HCT116 (cell line): ENCODE measurements at regions not wholly inside any gene's neighbourhood (a gene's known extent, or its start where the extent isn't known, plus 50 kb on each side); places are given as distances from the start of the nearest gene placed in this dataset.

ENCODE experiments used
- ATAC-seq: fragments of 200-7000 bp; cut with Tn5 transposase; 2 replicates; pipeline ENCODE4 v1.9.1; 2020; ENCODE audit warnings: mild to moderate bottlenecking, moderate library complexity
- BruUV-seq: library from RNA; stranded (reverse); fragments of 400-500 nt; replicated peaks from 2 replicates; lab custom pipeline; 2021; lab: Mats Ljungman, UMichigan
- CTCF ChIA-PET: fragments of 300-600 bp; sonication (Branson Sonifier 250); formaldehyde crosslinking; loops from one replicate; lab custom pipeline; 2021; ENCODE audit warnings: antibody characterized with exemption; lab: Charles Lee
- POLR2A ChIA-PET: fragments of 300-600, 350-600 bp; sonication (Branson Sonifier 250); formaldehyde crosslinking; loops from one replicate; lab custom pipeline; 2021; ENCODE audit warnings: antibody characterized with exemption; lab: Charles Lee
- RAD21 ChIA-PET, 2 experiments: fragments of 300-600 bp; sonication (Branson Sonifier 250); formaldehyde crosslinking; loops; one replicate each; lab custom pipeline; 2023; ENCODE audit warnings: low total read pairs in 2 of 2; ENCODE audit not compliant: uncharacterized antibody in 2 of 2, unreplicated experiment in 2 of 2, low non-redundant PET in 1 of 2; lab: Charles Lee
- DNase-seq: peaks from one replicate; pipeline ENCODE4 v3.0.0-alpha.2; 2010; ENCODE audit warnings: low read depth, low spot score
- H2AFZ ChIP-seq: fragments of 200-600 bp; shearing (Covaris generic), sonication (generic); 2 replicates; pipeline ENCODE4 v1.6.1; 2017; ENCODE audit warnings: low read depth, mixed run types, mixed read lengths, antibody characterized with exemption, low read length; ENCODE audit not compliant: poor library complexity, severe bottlenecking
- H3K27ac ChIP-seq: 2 replicates; pipeline ENCODE4 v1.5.1; 2012; ENCODE audit warnings: low read depth, low read length
- H3K27me3 ChIP-seq: fragments of 200-600 bp; sonication (generic); 2 replicates; pipeline ENCODE4 v1.6.1; 2016; ENCODE audit warnings: mixed run types, low read length, mixed read lengths; ENCODE audit not compliant: insufficient read depth
- H3K36me3 ChIP-seq, 2 experiments: fragments of 200-500 bp in 1 of 2; fragments of 200-600 bp in 1 of 2; sonication (Bioruptor generic) in 1 of 2; sonication (generic) in 1 of 2; 2 replicates each; pipeline versions ENCODE4 v1.5.1 to v1.6.1; 2014 to 2016; ENCODE audit warnings: low read length in 2 of 2, inconsistent platforms in 1 of 2, mixed read lengths in 1 of 2, mixed run types in 1 of 2; ENCODE audit not compliant: insufficient read depth in 2 of 2, control insufficient read depth in 1 of 2
- H3K4me1 ChIP-seq, 2 experiments: fragments of 200-600 bp in 1 of 2; sonication (generic) in 1 of 2; 2 replicates each; pipeline versions ENCODE4 v1.5.1 to v1.6.1; 2012 to 2017; ENCODE audit warnings: low read length in 2 of 2, inconsistent platforms in 1 of 2, mild to moderate bottlenecking in 1 of 2, mixed read lengths in 1 of 2, mixed run types in 1 of 2, moderate library complexity in 1 of 2; ENCODE audit not compliant: insufficient read depth in 2 of 2, control insufficient read depth in 1 of 2
- H3K4me2 ChIP-seq: fragments of 200-600 bp; sonication (generic); 2 replicates; pipeline ENCODE4 v1.6.1; 2017; ENCODE audit warnings: mixed run types, low read length, mixed read lengths
- H3K4me3 ChIP-seq, 2 experiments: fragments of 200-600 bp in 1 of 2; sonication (generic) in 1 of 2; replicated peaks in 1 of 2; 2 replicates each; pipeline ENCODE4 v1.5.1; 2011 to 2016; ENCODE audit warnings: low read length in 2 of 2, control low read depth in 1 of 2, low read depth in 1 of 2, mild to moderate bottlenecking in 1 of 2, mixed read lengths in 1 of 2, mixed run types in 1 of 2
- H3K79me2 ChIP-seq: fragments of 200-600 bp; sonication (generic); 2 replicates; pipeline ENCODE4 v1.6.1; 2017; ENCODE audit warnings: mild to moderate bottlenecking, mixed run types, low read length, moderate library complexity, mixed read lengths; ENCODE audit not compliant: insufficient read depth
- H3K9ac ChIP-seq: fragments of 200-600 bp; sonication (generic); 2 replicates; pipeline ENCODE4 v1.6.1; 2016; ENCODE audit warnings: low read length, mixed read lengths
- H3K9me2 ChIP-seq: fragments of 200-600 bp; sonication (generic), shearing (Covaris generic); 2 replicates; pipeline ENCODE4 v1.6.1; 2017; ENCODE audit warnings: mixed run types, mild to moderate bottlenecking, moderate library complexity; ENCODE audit not compliant: insufficient read depth
- H3K9me3 ChIP-seq, 2 experiments: fragments of 200-500 bp in 1 of 2; fragments of 200-600 bp in 1 of 2; sonication (Bioruptor generic) in 1 of 2; sonication (generic) in 1 of 2; 2 replicates each; pipeline ENCODE4 v1.6.1; 2014 to 2017; ENCODE audit warnings: low read length in 2 of 2, mixed read lengths in 2 of 2, inconsistent platforms in 1 of 2, low read depth in 1 of 2, mild to moderate bottlenecking in 1 of 2, mixed run types in 1 of 2, moderate library complexity in 1 of 2; ENCODE audit not compliant: control insufficient read depth in 1 of 2, insufficient read depth in 1 of 2
- H4K20me1 ChIP-seq: fragments of 200-600 bp; sonication (generic), shearing (Covaris generic); 2 replicates; pipeline ENCODE4 v1.6.1; 2017; ENCODE audit warnings: mixed run types, mild to moderate bottlenecking, moderate library complexity; ENCODE audit not compliant: insufficient read depth
- CBX3 ChIP-seq: IDR thresholded peaks from 2 replicates; pipeline ENCODE4 v1.6.1; 2012; ENCODE audit warnings: low read depth
- CEBPB ChIP-seq: IDR thresholded peaks from 2 replicates; pipeline ENCODE4 v1.6.1; 2012; ENCODE audit warnings: low read depth
- EGR1 ChIP-seq: IDR thresholded peaks from 2 replicates; pipeline ENCODE4 v1.6.1; 2012; ENCODE audit warnings: low read depth
- ELF1 ChIP-seq: IDR thresholded peaks from 2 replicates; pipeline ENCODE4 v1.6.1; 2012; ENCODE audit warnings: low read depth, borderline replicate concordance
- EZH2 ChIP-seq: fragments of 200-600 bp; sonication (generic); IDR thresholded peaks from 2 replicates; pipeline ENCODE4 v1.6.1; 2017; ENCODE audit warnings: antibody characterized with exemption, mixed run types
- EZH2phosphoT487 ChIP-seq: fragments of 200-600 bp; IDR thresholded peaks from 2 replicates; pipeline ENCODE4 v1.6.1; 2018; ENCODE audit warnings: antibody characterized with exemption, borderline replicate concordance
- FOSL1 ChIP-seq: IDR thresholded peaks from 2 replicates; pipeline ENCODE4 v1.6.1; 2012; ENCODE audit warnings: low read depth
- JUND ChIP-seq: IDR thresholded peaks from 2 replicates; pipeline ENCODE4 v1.6.1; 2012
- POLR2A ChIP-seq: IDR thresholded peaks from 2 replicates; pipeline ENCODE4 v1.7.0; 2011; ENCODE audit warnings: borderline replicate concordance; ENCODE audit not compliant: insufficient read depth, insufficient read length; ENCODE audit errors: extremely low read depth
- SIN3A ChIP-seq: IDR thresholded peaks from 2 replicates; pipeline ENCODE4 v1.6.1; 2012; ENCODE audit warnings: low read depth
- SP1 ChIP-seq: IDR thresholded peaks from 2 replicates; pipeline ENCODE4 v1.6.1; 2012; ENCODE audit warnings: low read depth
- SRF ChIP-seq: IDR thresholded peaks from 2 replicates; pipeline ENCODE4 v1.6.1; 2012; ENCODE audit warnings: low read depth
- TCF7L2 ChIP-seq: IDR thresholded peaks from 2 replicates; pipeline ENCODE4 v1.7.0; 2011; ENCODE audit warnings: borderline replicate concordance, inconsistent platforms; ENCODE audit not compliant: insufficient read depth, insufficient read length; ENCODE audit errors: extremely low read depth
- ZFX ChIP-seq: fragments of 450-650 bp; IDR thresholded peaks from 2 replicates; pipeline ENCODE4 v1.6.1; 2017
- ZNF274 ChIP-seq: fragments of 200-500 bp; sonication (Bioruptor generic); IDR thresholded peaks from 2 replicates; pipeline ENCODE4 v1.6.1; 2014; ENCODE audit warnings: mild to moderate bottlenecking, low read depth, low read length, inconsistent platforms
- intact Hi-C: fragments of 100-400 bp; cut with micrococcal nuclease; formaldehyde crosslinking; loops from 2 replicates; pipeline ENCODE4 v1.10.0; 2022
- TF ChIP-seq, protein P1 (sequence below): IDR thresholded peaks from 2 replicates; pipeline ENCODE4 v1.6.1; 2012
- TF ChIP-seq, protein P2 (sequence below): IDR thresholded peaks from 2 replicates; pipeline ENCODE4 v1.6.1; 2011; ENCODE audit warnings: mild to moderate bottlenecking, low read length, moderate library complexity; ENCODE audit not compliant: insufficient replicate concordance; ENCODE audit errors: extremely low read depth
- TF ChIP-seq, protein P3 (sequence below): IDR thresholded peaks from 2 replicates; pipeline ENCODE4 v1.6.1; 2012

DNA sequence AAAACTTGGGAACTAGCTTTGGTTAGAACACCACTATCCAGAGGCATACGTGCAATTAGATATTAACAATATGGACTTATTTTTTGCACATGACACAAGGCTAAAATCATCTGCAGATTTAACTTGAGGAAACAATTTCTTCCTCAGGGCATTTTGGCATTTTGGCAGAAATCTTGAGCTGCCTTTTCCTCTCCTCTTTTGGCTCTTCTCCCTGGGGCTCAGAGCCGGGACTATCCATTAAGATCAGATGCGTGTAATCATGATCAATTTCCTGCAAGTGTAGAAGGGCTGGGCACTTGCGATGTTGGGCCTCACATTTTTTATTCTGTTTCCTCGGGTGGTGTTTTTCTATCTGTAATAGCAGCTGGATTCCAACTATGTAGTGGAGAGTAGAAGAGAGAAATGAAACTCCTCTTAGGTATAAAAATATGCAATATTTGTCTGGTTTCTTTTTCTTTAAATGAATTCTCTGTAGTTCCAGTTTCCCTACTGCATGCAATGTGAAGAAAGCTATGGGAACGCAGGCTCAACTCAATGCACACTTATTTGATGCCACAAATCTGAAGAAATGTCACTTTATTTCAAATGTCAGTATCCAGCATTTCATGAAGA lies 1010.8 kb downstream of the FLRT2 start:
- Histone ChIP-seq H4K20me1 (no peaks in the 10 kb centered on the region), H3K9ac (no peak overlapping the region), H3K9me3 (peaks cover 0 to 10% of the 10 kb centered on the region in 2 experiments; a peak in 3 of 4 replicates), H2AFZ (no peak overlapping the region), H3K4me1 (no peaks in the 10 kb centered on the region), H3K79me2 (no peaks in the 10 kb centered on the region), H3K4me3 (no peak overlapping the region), H3K27ac (no peak overlapping the region), H3K27me3 (no peaks in the 10 kb centered on the region), H3K4me2 (no peak overlapping the region), H3K36me3 (no peaks in the 10 kb centered on the region), H3K9me2 (no peaks in the 10 kb centered on the region)
- no peak for DNase-seq
- ATAC-seq = no peak
- intact Hi-C loops = no loop called here
- CTCF ChIA-PET = no interaction called here
- BruUV-seq = no TSS peak
- RAD21 ChIA-PET = no interaction called here
- TF ChIP-seq FOSL1 (no peak), ZFX (no peak), SP1 (no peak), EGR1 (no peak), EZH2 (no peak), CBX3 (no peak), JUND (no peak)
- TF ChIP-seq, protein P1, sequence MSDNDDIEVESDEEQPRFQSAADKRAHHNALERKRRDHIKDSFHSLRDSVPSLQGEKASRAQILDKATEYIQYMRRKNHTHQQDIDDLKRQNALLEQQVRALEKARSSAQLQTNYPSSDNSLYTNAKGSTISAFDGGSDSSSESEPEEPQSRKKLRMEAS = no peak
- POLR2A ChIA-PET = no interaction called here

DNA sequence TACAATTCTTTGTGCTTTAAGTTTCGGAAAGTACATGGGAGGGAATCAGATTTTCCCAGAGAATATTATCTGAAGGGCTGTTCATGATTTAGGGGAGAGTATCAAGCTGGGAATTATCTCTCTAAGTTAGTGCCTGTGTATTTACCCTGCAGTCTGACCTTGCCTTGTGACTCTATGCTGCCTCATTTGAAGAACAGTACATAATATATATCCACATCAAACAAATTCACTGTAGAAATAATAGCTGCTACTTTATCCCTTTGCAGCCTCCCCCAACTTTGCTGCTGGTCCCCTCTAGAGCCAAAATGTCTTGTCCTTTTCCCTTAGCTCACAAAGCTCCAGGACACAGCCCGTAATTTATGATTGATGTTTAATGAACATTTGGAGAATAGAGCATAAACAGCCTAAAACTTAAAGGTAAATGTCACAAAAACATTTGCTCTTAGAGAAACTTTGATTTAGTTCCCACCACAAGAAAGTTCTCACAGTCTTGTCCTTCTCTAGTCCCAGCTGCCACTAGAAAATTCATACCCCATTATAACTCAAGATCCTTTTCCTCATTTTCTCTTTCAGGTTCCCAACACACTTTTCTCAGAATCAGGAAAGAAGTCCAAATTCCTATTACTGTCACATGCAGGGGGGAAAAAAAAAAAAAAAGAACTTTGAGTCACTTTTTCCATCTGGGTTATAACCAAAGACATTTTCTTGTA lies 1009.6 kb downstream of the FLRT2 start:
- H3K27ac ChIP-seq = no peak overlapping the region
- no peak overlapping the region for H3K4me3 ChIP-seq
- intact Hi-C loops = no loop called here
- no peak for DNase-seq
- ChIA-PET POLR2A (no interaction called here), RAD21 (no interaction called here), CTCF (no interaction called here)
- no peak overlapping the region for H2AFZ ChIP-seq
- no peaks in the 10 kb centered on the region for H3K36me3 ChIP-seq
- no peaks in the 10 kb centered on the region for H3K4me1 ChIP-seq
- H3K79me2 ChIP-seq = no peaks in the 10 kb centered on the region
- no TSS peak for BruUV-seq
- H3K9me2 ChIP-seq = no peaks in the 10 kb centered on the region
- H3K9ac ChIP-seq = no peak overlapping the region
- H3K9me3 ChIP-seq = peaks cover 0 to 4% of the 10 kb centered on the region in 2 experiments; a peak in 3 of 4 replicates
- no peaks in the 10 kb centered on the region for H4K20me1 ChIP-seq
- no peaks in the 10 kb centered on the region for H3K27me3 ChIP-seq
- no peak overlapping the region for H3K4me2 ChIP-seq
- ATAC-seq = no peak
- no peak for TF ChIP-seq JUND
- no peak for TF ChIP-seq TCF7L2
- TF ChIP-seq EZH2 = no peak
- TF ChIP-seq, protein P2, sequence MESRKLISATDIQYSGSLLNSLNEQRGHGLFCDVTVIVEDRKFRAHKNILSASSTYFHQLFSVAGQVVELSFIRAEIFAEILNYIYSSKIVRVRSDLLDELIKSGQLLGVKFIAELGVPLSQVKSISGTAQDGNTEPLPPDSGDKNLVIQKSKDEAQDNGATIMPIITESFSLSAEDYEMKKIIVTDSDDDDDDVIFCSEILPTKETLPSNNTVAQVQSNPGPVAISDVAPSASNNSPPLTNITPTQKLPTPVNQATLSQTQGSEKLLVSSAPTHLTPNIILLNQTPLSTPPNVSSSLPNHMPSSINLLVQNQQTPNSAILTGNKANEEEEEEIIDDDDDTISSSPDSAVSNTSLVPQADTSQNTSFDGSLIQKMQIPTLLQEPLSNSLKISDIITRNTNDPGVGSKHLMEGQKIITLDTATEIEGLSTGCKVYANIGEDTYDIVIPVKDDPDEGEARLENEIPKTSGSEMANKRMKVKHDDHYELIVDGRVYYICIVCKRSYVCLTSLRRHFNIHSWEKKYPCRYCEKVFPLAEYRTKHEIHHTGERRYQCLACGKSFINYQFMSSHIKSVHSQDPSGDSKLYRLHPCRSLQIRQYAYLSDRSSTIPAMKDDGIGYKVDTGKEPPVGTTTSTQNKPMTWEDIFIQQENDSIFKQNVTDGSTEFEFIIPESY = no peak
- TF ChIP-seq POLR2A = no peak
- TF ChIP-seq, protein P3, sequence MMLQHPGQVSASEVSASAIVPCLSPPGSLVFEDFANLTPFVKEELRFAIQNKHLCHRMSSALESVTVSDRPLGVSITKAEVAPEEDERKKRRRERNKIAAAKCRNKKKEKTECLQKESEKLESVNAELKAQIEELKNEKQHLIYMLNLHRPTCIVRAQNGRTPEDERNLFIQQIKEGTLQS = no peak
- TF ChIP-seq SRF = no peak
- no peak for TF ChIP-seq EZH2phosphoT487
- TF ChIP-seq ZNF274 = no peak
- TF ChIP-seq SIN3A = no peak
- no peak for TF ChIP-seq EGR1
- no peak for TF ChIP-seq CEBPB
- no peak for TF ChIP-seq SP1
- no peak for TF ChIP-seq ELF1
- TF ChIP-seq CBX3 = no peak
- TF ChIP-seq, protein P1 = no peak
- TF ChIP-seq ZFX = no peak
